Pancreas (tissue), 10 donors: ENCODE measurements at regions not wholly inside any gene's neighbourhood (a gene's known extent, or its start where the extent isn't known, plus 50 kb on each side); places are given as distances from the start of the nearest gene placed in this dataset.

ENCODE experiments used
- ATAC-seq, 4 donors: fragments of 200-7000 bp; cut with Tn5 transposase; one replicate each; pipeline versions ENCODE4 v1.8.0 to v1.9.1; 2020; ENCODE audit warnings: mild to moderate bottlenecking in 4 of 4, moderate library complexity in 4 of 4
- DNase-seq, 6 donors: peaks; one replicate each; pipeline ENCODE4 v3.0.0-alpha.2; 2020
- FAIRE-seq: peaks from 2 replicates; lab custom pipeline; 2012; peaks lifted over from hg19 to GRCh38; lab: Jason Lieb, UNC
- H3K27ac ChIP-seq, 4 donors: fragments of 200-600 bp; sonication (generic); 1 replicate in 3 of 4; 2 replicates in 1 of 4; pipeline versions ENCODE4 v1.5.0 to v1.8.0; 2020
- H3K27me3 ChIP-seq, 4 donors: fragments of 200-600 bp; one replicate each; pipeline ENCODE4 v1.8.0; 2021
- H3K36me3 ChIP-seq, 3 donors: fragments of 200-600 bp; sonication (generic) in 1 of 3; one replicate each; pipeline versions ENCODE4 v1.5.0 to v1.8.0; 2020 to 2021
- H3K4me1 ChIP-seq, 3 donors: fragments of 200-600 bp; one replicate each; pipeline ENCODE4 v1.8.0; 2021
- H3K4me3 ChIP-seq, 4 donors: fragments of 200-600 bp; sonication (generic) in 2 of 4; one replicate each; pipeline versions ENCODE4 v1.5.0 to v1.8.0; 2020 to 2021
- H3K9me3 ChIP-seq, 4 donors: fragments of 200-600 bp; one replicate each; pipeline ENCODE4 v1.8.0; 2021
- WGBS, 2 donors: extraction: QIAGEN DNeasy Blood & Tissue Kit; methylation state at CpG; one replicate each; pipeline ENCODE4 v1.1.7; 2013; 5-methylcytosine and 5-hydroxymethylcytosine counted together
- intact Hi-C, 3 donors: fragments of 100-400 bp; cut with DNase I; formaldehyde crosslinking; loops; one replicate each; pipeline versions ENCODE4 v1.11.1 to v1.14.2; 2022
- TF ChIP-seq, protein P1 (sequence below), 4 donors: fragments of 200-600 bp; sonication (generic) in 3 of 4; IDR thresholded peaks; one replicate each; pipeline versions ENCODE4 v1.5.0 to v1.8.0; 2021; ENCODE audit warnings: antibody characterized with exemption in 4 of 4
- donor health status: healthy with polysubstance abuse.
- donor health status: DM: no; HTN: no; CAD: no; lungs with moderate emphysema.
- donor health status: DM: no; HTN: no; CAD: no.
- donor health status: control.
- donor health status: control.
- donor health status: Bipolar disorder and iron deficiency.
- donor health status: DM: yes; HTN: yes; CAD: no.
- donor health status: DM: no; HTN: no; CAD: no.
- donor health status: DM: no; HTN: no; CAD: no.
- donor health status: DM: yes; HTN: yes; CAD: no.

DNA sequence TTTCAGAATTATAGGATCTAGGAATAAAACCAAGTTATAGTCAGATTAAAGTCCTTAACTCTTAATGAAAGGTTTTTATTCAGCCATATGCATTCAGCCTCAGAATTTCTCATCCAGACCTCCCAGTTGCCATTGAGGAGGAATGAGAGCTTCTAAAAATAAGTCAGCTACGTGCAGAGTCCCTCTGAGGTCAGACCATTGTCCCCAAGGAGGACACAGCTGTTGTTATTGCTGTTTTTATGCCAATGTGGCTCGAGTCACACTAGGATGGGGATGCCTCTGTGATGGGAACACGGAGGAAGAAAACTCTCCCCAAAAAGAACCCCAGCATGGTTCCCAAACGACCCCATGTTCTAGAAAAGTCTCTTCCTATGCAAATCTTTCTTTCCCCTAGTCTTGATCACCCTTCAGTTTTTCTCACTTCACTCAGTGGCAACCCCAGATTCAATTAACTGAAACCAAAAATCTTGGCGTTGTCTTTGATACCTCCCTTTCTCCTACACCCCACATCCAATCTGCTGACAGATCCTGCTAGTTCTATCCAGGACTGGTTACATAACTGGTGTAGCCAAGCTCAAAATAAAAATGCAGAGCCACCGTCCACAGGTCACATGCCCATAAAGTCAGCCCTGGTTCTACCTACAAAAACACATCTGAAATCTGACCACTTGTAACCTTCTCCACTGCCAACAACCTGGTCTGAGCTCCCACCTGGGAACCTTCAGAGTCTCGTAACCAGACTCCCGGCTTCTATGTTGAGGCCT is 138.2 kb upstream of the ERCC4 start:
- TF ChIP-seq, protein P1, sequence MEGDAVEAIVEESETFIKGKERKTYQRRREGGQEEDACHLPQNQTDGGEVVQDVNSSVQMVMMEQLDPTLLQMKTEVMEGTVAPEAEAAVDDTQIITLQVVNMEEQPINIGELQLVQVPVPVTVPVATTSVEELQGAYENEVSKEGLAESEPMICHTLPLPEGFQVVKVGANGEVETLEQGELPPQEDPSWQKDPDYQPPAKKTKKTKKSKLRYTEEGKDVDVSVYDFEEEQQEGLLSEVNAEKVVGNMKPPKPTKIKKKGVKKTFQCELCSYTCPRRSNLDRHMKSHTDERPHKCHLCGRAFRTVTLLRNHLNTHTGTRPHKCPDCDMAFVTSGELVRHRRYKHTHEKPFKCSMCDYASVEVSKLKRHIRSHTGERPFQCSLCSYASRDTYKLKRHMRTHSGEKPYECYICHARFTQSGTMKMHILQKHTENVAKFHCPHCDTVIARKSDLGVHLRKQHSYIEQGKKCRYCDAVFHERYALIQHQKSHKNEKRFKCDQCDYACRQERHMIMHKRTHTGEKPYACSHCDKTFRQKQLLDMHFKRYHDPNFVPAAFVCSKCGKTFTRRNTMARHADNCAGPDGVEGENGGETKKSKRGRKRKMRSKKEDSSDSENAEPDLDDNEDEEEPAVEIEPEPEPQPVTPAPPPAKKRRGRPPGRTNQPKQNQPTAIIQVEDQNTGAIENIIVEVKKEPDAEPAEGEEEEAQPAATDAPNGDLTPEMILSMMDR (IDR thresholded peaks at IDR 0.05) = no peak
- WGBS, 2 donors = 38 to 51% methylated on average over 8 of the region's 8 CpGs
- H3K4me3 ChIP-seq = no peak overlapping the region
- intact Hi-C loops = no loop called here
- no peak overlapping the region for H3K27ac ChIP-seq
- H3K4me1 ChIP-seq = no peaks in the 10 kb centered on the region
- FAIRE-seq (no peak), DNase-seq (no peak), ATAC-seq (no peak)
- H3K36me3 ChIP-seq = no peaks in the 10 kb centered on the region
- H3K9me3 ChIP-seq = no peaks in the 10 kb centered on the region
- H3K27me3 ChIP-seq = peaks cover 0 to 4% (median 0%) of the 10 kb centered on the region in 4 donors

DNA sequence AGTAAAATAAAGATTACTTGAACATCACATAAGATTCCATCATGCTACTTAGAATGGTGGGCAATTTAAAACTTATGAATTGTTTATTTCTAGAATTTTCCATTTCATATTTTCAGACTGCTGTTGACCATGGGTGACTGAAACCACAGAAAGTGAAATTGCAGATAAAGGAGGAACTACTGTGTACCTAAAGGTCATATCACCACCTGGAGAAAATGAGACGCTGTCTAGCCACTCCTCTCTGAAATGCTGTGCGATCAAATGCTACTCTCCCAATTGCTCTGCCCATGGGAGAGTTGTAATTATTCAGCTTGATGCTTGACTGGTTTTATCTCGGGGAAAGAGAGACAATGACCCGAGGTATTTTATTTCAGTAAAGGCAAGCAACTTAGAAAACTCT is 128.9 kb upstream of the ERCC4 start:
- intact Hi-C loops = no loop called here
- TF ChIP-seq, protein P1 (IDR thresholded peaks at IDR 0.05) = no peak
- no peak overlapping the region for H3K27ac ChIP-seq
- FAIRE-seq (no peak), DNase-seq (no peak), ATAC-seq (no peak)
- H3K9me3 ChIP-seq = no peaks in the 10 kb centered on the region
- no peak overlapping the region for H3K4me3 ChIP-seq
- no peaks in the 10 kb centered on the region for H3K4me1 ChIP-seq
- H3K36me3 ChIP-seq = no peaks in the 10 kb centered on the region
- WGBS, 2 donors = 57 to 63% methylated on average over 4 of the region's 4 CpGs
- peaks cover 0 to 3% (median 0%) of the 10 kb centered on the region in 4 donors for H3K27me3 ChIP-seq

DNA sequence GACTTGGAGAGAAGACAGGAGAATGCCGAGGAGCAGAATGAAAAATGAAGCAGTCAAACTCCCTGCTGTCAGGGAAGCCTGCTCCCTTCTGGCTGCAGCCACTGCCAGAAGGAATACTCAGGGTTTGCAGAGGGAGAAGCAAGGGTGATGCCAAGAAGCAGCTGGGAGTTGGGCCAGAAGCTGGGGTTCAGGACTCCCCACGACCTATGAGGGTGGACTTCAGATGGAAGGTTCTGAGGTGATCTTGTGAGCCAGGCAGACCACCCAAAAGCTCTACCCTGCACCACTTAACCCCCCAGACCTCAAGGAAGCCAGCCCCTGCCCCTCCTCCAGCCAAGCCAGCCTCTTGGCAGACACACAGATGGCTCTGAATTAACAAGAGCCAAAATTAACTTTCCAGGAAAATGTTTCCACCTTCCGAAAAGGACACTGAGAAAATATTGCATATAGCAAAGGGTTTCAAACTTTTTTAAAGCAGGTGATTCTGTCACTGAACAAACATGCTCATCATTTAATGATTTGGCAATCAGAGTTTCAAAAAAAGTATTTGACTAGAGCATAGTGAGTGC is 126.0 kb upstream of the ERCC4 start:
- ATAC-seq (no peak), FAIRE-seq (no peak), DNase-seq (no peak)
- Histone ChIP-seq H3K4me1 (no peaks in the 10 kb centered on the region), H3K27ac (no peak overlapping the region), H3K4me3 (no peak overlapping the region), H3K36me3 (no peaks in the 10 kb centered on the region), H3K9me3 (no peaks in the 10 kb centered on the region), H3K27me3 (peaks cover 0 to 3% (median 0%) of the 10 kb centered on the region in 4 donors)
- intact Hi-C loops = no loop called here
- 12 to 22% methylated on average over 3 of the region's 3 CpGs for WGBS, 2 donors
- TF ChIP-seq, protein P1 (IDR thresholded peaks at IDR 0.05) = no peak

- Histone ChIP-seq H3K4me3 (no peak overlapping the region), H3K27me3 (no peaks in the 10 kb centered on the region), H3K27ac (no peak overlapping the region), H3K9me3 (no peaks in the 10 kb centered on the region), H3K36me3 (no peaks in the 10 kb centered on the region), H3K4me1 (no peaks in the 10 kb centered on the region)
- DNase-seq (no peak), ATAC-seq (no peak), FAIRE-seq (no peak)
- intact Hi-C loops = no loop called here
- 47 to 58% methylated on average over 3 of the region's 3 CpGs for WGBS, 2 donors
- TF ChIP-seq, protein P1 (IDR thresholded peaks at IDR 0.05) = no peak
Observed at GRCh38 chr16:13795131-13795530, 124.8 kb upstream of the ERCC4 start.

DNA sequence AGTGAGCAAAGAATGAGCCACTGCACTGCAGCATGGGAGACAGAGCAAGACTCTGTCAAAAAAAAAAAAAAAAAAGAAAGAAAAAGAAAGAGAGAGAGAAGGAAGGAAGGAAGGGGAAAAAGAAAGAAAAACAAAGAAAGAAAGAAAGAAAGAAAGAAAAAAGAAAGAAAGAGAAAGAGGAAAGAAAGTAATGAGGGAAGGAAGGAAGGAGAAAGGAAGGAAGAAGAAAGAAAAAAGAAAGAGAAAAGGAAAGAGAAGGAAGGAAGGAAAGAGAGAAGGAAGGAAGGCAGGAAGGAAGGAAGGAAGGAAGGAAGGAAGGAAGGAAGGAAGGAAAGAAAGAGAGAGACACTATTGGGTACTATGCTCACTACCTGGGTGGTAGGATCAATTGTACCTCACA is 122.2 kb upstream of the ERCC4 start:
- TF ChIP-seq, protein P1 (IDR thresholded peaks at IDR 0.05) = no peak
- no peak for FAIRE-seq
- Histone ChIP-seq H3K4me1 (no peaks in the 10 kb centered on the region), H3K36me3 (no peaks in the 10 kb centered on the region), H3K27ac (no peak overlapping the region), H3K9me3 (no peaks in the 10 kb centered on the region), H3K4me3 (no peak overlapping the region), H3K27me3 (no peaks in the 10 kb centered on the region)
- no peak for ATAC-seq
- DNase-seq = no peak
- intact Hi-C loops = no loop called here
